ENCODE measurements at regions not wholly inside any gene's neighbourhood (a gene's known extent, or its start where the extent isn't known, plus 50 kb on each side); places are given as distances from the start of the nearest gene placed in this dataset.

GRCh38 chr13:67856955-67857354 lies 626.8 kb upstream of the PCDH9 start:
- DNase-seq (ENCODE audit: low read depth) = no peak
- H3K4me3 ChIP-seq (ENCODE audit: low read length) = no peak overlapping the region
- TF ChIP-seq, protein P1, sequence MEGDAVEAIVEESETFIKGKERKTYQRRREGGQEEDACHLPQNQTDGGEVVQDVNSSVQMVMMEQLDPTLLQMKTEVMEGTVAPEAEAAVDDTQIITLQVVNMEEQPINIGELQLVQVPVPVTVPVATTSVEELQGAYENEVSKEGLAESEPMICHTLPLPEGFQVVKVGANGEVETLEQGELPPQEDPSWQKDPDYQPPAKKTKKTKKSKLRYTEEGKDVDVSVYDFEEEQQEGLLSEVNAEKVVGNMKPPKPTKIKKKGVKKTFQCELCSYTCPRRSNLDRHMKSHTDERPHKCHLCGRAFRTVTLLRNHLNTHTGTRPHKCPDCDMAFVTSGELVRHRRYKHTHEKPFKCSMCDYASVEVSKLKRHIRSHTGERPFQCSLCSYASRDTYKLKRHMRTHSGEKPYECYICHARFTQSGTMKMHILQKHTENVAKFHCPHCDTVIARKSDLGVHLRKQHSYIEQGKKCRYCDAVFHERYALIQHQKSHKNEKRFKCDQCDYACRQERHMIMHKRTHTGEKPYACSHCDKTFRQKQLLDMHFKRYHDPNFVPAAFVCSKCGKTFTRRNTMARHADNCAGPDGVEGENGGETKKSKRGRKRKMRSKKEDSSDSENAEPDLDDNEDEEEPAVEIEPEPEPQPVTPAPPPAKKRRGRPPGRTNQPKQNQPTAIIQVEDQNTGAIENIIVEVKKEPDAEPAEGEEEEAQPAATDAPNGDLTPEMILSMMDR (conservative IDR thresholded peaks at IDR 0.05; ENCODE audit: low read length) = no peak

GRCh38 chr13:67855741-67856238 lies 625.7 kb upstream of the PCDH9 start:
- TF ChIP-seq, protein P1 (conservative IDR thresholded peaks at IDR 0.05; ENCODE audit: low read length) = no peak
- H3K4me3 ChIP-seq (ENCODE audit: low read length) = no peak overlapping the region
- no peak for DNase-seq (ENCODE audit: low read depth)

DNA sequence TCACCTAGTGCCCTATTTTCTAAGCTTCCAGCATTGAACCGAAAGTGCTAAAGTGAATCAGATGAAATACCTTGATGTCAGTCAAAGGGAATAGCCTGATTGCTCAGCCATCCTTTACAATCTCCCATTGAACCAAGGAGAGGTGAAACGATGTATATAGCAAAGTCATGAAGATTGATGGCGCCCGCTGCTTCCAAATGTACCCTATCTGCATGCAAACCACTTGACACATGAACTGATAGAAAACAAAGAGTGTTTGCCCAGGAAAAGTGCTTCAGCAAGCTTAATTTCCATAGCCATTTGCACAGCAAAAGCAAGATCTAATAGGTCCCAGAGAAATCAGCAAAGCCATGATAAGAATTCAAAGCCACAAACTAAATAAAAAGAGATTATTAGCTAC lies 624.9 kb upstream of the PCDH9 start:
- no peak for DNase-seq (ENCODE audit: low read depth)
- no peak overlapping the region for H3K4me3 ChIP-seq (ENCODE audit: low read length)
- TF ChIP-seq, protein P1 (conservative IDR thresholded peaks at IDR 0.05; ENCODE audit: low read length) = no peak

GRCh38 chr13:67844574-67844973 lies 614.4 kb upstream of the PCDH9 start:
- TF ChIP-seq, protein P1 (conservative IDR thresholded peaks at IDR 0.05; ENCODE audit: low read length) = no peak
- no peak for DNase-seq (ENCODE audit: low read depth)
- H3K4me3 ChIP-seq (ENCODE audit: low read length) = no peak overlapping the region

DNA sequence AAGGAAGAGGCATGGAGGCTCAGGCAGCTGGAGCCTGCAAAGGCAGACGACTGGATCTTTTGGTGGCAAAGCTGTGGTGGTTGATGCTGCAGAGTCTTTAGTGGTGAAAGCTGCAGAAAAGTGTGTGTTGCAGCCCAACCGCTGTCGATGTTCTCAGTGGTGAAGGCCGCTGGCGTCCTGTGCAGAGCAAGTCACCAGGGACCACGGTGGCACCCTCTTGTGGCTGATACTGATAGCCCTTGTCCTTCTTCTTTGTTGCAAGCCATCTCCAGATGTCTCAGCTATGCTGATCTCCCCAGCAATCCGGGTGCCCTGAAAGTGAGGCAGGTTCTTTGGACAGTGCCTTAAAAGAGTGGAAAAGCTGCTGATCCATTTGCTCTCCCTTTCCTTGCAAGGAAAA lies 610.9 kb upstream of the PCDH9 start:
- H3K4me3 ChIP-seq (ENCODE audit: low read length) = no peak overlapping the region
- no peak for DNase-seq (ENCODE audit: low read depth)
- TF ChIP-seq, protein P1 (conservative IDR thresholded peaks at IDR 0.05; ENCODE audit: low read length) = no peak

DNA sequence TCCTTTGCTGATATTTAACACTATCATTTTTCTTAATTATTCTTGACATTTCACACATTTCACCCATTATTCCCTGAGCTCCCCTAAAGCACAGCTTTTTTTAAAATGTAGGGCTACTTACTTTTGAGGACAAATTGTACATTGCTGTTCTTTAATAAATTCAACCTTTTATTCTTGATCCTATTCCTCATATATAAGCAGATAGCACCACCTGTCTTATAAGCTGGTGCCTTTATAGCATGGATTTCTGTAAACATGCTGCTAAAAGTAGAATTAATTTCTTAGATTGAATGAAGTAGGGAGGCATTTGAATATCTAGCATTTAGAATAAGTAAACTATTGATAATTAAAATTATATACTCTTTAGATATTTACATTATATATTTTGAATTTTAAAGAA lies 603.4 kb upstream of the PCDH9 start:
- no peak for DNase-seq (ENCODE audit: low read depth)
- H3K4me3 ChIP-seq (ENCODE audit: low read length) = no peak overlapping the region
- TF ChIP-seq, protein P1 (conservative IDR thresholded peaks at IDR 0.05; ENCODE audit: low read length) = no peak

DNA sequence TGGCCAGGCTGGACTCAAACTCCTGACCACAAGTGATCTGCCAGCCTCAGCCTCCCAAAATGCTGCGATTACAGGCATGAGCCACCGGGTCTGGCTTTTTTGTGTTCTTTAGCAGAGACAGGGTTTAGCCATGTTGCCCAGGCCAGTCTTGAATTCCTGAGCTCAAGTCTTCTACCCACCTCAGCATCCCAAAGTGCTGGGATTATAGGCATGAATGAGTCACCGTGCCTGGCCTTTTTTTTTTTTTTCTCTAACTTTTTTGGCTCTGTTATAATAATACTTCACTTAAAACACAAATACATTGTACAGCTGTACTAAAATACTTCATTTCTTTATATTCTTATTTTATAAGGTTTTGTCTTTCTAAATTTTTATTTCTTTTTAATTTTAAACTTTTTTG lies 599.5 kb upstream of the PCDH9 start:
- TF ChIP-seq, protein P1 (conservative IDR thresholded peaks at IDR 0.05; ENCODE audit: low read length) = no peak
- no peak overlapping the region for H3K4me3 ChIP-seq (ENCODE audit: low read length)
- DNase-seq (ENCODE audit: low read depth) = no peak

All from AG10803 (cell line).